T-helper 2 cell treated with Interferon-gamma antibody and Interleukin-4, amounts not matched to agents 100 ng/mL and 5 ng/mL, for 36 hours (primary cell): ENCODE measurements at regions not wholly inside any gene's neighbourhood (a gene's known extent, or its start where the extent isn't known, plus 50 kb on each side); places are given as distances from the start of the nearest gene placed in this dataset.
"Not testable (repeated sequence)": the region's sequence is repeated elsewhere in the genome, so short reads cannot be mapped to it uniquely, and the experiment has no call there.

Experiments used
- intact Hi-C: fragments of 100-400 bp; cut with micrococcal nuclease; formaldehyde crosslinking; loops from one replicate; pipeline ENCODE4 v1.15.1; 2023

- intact Hi-C loops: no loop called here
Observed at GRCh38 chr5:171541341-171541776, 121.9 kb downstream of the FGF18 start.

GRCh38 chr5:171542525-171543140, 123.2 kb downstream of the FGF18 start:
- intact Hi-C loops: no loop called here

DNA sequence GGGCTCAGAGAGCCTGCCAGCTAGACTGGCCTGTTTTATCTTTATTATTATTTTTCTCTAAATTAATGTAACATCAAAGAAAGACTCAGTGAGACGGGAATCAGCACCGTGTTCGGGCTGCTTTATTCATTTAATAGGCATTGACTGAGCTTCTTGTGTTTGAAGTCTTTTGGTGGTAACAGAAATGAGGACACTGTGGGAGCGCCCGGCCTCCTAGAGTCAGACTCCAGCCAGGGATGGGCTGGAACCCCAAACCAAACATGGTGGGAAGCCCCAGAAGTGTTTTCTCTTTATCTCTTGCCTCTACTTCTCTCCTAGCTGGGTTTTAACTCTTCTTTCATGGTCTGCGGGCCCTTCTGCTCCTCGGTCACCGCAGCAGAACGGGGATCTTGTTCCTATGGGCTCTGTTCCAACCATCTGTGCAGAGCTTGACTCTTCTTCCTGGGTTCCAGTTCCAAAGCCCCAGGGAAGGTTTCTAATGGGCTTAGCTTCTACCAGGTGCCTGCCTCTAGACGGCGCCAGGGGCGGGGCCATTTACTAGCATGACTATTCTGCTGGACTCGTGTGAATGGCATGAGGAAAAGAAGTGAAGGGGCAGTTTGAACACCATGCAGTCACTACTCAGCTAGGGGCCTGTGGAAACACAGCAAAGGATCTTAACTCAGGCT, 123.8 kb downstream of the FGF18 start:
- intact Hi-C loops: no loop called here

DNA sequence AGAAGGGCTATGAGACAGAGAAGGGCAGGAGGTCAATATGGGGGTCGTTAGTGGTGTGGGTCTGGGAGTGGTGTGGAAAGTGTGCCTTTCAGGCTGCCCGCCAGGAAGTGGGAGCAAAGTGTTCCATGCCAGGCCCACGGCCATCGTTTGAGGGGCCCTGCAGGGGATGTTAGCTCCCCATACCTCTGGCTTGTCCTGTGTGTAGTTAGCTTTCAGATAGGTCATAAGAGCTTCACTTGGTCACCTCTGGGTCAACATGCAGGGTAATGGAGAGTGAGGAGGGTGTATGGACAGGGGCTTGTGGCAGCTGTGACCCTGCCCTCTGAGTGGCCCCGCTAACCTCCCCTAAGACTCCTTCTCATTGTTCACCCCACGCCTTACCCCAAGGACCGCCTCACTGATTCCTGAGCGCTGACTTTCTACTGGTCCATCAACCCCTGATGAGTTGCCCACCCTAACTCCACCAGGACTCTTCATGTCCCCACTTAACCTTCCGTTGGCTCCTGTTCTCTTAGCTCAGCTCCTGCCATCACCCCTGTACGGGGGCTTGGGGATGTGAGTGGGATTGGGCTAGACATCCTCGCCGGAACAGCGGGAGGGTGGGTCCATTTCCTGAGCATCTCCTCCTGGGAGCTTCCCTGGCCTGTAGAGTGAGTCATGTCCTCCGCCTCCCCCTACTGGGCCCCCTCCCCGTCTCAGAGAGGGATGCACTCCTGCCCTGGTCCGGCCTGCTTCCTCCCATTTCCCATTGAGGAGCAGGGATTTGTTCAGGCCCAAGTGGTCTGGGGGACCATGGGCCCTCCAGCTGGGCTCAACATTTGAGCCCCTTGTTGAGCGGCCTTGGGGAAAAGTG, 125.7 kb downstream of the FGF18 start:
- intact Hi-C loops: no loop called here

DNA sequence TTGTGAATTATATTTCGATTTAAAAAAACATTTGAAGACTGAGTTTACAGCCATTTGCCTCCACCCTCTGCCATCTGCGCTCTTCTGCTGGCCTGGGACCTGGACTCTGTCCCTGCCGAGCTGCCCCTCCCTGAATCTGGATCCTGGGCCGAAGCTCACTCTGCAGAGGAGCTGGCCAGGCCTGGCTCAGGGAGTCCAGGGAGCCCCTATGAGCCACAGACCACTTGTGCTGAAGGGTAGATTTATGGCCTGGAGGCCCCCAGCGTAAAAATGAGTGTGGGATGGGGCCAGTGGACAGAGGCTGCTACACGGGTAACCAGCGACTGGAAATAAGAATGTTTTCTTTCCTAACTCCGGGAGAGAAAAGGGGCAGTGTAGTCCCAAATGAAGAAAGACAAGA, 129.8 kb downstream of the FGF18 start:
- intact Hi-C loops: no loop called here

DNA sequence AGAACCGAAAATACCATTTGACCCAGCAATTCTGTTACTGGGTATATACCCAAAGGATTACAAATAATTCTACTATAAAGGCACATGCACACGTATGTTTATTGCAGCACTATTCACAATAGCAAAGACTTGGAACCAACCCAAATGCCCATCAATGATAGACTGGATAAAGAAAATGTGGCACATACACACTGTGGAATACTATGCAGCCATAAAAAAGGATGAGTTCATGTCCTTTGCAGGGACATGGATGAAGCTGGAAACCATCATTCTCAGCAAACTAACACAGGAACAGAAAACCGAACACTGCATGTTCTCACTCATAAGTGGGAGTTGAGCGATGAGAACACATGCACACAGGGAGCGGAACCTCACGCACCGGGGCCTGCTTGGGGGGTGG, 134.4 kb downstream of the FGF18 start:
- intact Hi-C loops: not testable (repeated sequence)

- intact Hi-C loops: no loop called here
Observed at GRCh38 chr5:171555160-171555559, 135.7 kb downstream of the FGF18 start.

GRCh38 chr5:171562822-171563221, 143.4 kb downstream of the FGF18 start:
- intact Hi-C loops: no loop called here

GRCh38 chr5:171568389-171568788, 148.9 kb downstream of the FGF18 start:
- intact Hi-C loops: no loop called here

DNA sequence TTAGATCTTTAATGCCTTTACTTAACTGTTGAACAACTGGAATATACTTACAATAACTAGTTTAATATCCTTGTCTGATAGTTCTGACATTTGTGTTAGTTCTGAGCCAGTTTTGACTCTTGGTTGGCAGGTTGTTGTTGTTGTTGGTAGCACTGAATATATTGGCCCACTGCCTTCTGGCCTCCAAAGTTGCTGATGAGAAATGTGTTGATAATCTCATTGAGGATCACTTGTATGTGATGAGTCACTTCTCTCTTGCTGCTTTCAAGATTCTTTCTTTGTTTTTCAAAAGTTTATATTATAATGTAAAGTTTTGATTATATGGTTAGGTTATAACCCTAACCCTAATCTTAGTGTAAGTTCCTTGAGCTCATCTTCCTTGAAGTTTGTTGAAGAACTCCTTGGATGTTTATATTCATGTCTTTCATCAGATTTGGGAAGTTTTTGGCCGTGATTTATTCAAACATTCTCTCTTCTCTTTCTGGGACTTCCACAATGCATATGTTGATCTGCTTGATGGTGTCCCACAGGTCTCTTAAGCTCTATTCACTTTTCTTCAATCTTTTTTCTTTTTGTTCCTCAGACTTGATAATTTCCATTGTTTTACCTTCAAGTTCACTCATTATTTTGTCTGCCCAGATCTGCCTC, 149.7 kb downstream of the FGF18 start:
- intact Hi-C loops: no loop called here

DNA sequence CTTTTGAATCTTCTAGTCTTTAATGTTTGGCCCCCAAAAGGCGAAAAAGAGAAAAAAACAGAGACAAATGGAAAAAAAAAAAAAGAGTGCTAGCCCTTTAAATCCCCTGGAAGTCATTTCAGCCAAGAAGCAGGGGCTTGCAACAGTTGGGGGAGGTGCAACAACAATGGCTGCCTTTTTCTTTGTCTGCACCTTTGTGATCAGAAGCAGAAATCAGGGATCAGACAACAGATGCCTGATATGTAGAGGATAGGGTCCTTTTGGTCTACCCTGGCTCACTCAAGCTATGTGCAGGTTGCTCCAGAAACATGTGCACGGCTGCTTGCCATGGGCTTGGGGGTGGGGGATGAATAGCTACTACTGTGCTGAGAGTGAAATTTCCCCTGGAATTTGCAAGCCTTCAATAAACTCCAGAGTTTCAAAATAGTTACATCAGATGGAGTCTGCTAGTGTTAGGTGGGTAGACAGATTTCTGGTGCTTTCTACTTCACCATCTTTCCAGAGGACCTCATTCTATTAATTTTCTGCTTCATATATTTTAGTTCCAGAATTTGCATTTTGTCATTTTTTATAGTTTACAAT, 150.9 kb downstream of the FGF18 start:
- intact Hi-C loops: no loop called here

DNA sequence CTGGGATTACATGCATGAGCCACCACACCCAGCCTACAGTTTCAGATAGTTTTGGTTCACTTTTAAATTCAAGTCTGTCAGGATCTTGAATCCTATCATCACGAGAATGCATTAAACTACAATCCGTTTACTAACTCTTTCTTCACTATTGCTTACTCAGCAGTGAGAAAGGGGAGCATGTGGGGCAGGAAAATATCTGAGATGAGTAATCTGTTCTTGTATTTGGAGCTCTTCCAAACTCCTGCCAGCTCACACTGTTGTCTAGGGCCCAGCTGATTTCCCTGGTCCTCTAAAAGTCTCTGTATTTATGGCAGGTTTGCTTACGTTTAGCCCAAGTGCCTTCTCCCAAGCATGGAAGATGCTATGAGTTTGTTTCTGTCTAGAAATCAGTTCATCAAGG, 152.2 kb downstream of the FGF18 start:
- intact Hi-C loops: no loop called here

GRCh38 chr5:171573021-171573420, 153.6 kb downstream of the FGF18 start:
- intact Hi-C loops: no loop called here

- intact Hi-C loops: no loop called here
Observed at GRCh38 chr5:171573451-171574225, 154.2 kb downstream of the FGF18 start.

DNA sequence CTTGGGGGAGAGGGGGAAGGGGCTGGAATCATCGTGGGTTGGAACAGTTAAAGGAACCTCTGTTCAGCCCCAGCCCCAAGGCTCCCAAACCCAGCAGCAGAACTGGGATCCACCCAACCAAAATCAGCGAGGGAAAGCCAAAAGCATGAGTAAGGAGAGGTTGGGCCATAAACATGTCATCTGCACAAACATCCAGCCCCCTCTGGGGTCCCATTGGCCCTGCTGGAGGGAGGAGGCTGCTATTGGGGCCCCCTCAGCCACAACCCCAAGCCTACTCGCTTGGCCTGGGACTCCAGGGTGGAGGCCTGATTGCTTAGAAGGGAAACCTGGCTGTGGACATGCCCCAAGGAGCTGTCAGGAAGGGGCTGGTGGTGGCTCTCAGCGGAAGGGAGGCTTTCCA, 154.9 kb downstream of the FGF18 start:
- intact Hi-C loops: no loop called here

- intact Hi-C loops: no loop called here
Observed at GRCh38 chr5:171575386-171575785, 155.9 kb downstream of the FGF18 start.

GRCh38 chr5:171575808-171576207, 156.4 kb downstream of the FGF18 start:
- intact Hi-C loops: no loop called here

- intact Hi-C loops: no loop called here
Observed at GRCh38 chr5:171577042-171577758, 157.8 kb downstream of the FGF18 start.

- intact Hi-C loops: no loop called here
Observed at GRCh38 chr5:171578049-171578828, 158.8 kb downstream of the FGF18 start.
